ENCODE measurements at regions not wholly inside any gene's neighbourhood (a gene's known extent, or its start where the extent isn't known, plus 50 kb on each side); places are given as distances from the start of the nearest gene placed in this dataset.

DNA sequence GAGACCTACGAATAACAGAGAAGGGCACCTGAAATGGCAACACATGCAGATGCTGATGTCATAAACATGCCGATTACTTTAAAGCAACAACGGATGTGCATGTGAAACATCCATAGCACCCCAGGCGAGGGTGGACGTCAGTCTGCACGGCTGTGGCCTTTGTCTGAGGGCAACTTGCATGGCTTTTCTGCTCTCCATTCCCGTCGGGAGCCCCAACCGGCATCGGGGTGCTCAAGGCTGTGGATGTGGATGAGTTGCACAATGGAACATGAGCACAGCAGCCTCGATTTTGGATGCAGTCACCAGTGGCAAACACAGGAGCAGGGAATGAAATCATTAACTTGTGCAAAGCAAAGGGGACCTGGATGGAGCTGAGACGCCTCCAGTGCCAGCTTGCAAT, 298.2 kb upstream of the SALL3 start:
- FAIRE-seq (no peak), DNase-seq (ENCODE audit: low read depth, low spot score) (no peak)
- Histone ChIP-seq H3K4me2 (ENCODE audit: control insufficient read depth, extremely low read depth, insufficient read depth, low read depth, low read length) (no peak overlapping the region), H3K9me1 (ENCODE audit: control insufficient read depth, extremely low read depth, insufficient read depth, low read length) (no peaks in the 10 kb centered on the region), H3K27ac (ENCODE audit: control insufficient read depth, insufficient read depth, low read length) (no peak overlapping the region), H3K79me2 (ENCODE audit: control insufficient read depth, insufficient read depth, low read length) (no peaks in the 10 kb centered on the region), H3K27me3 (ENCODE audit: control insufficient read depth, extremely low read depth, insufficient read depth, low read length) (no peaks in the 10 kb centered on the region), H3K4me3 (ENCODE audit: control insufficient read depth in 2 of 3, extremely low read depth in 1 of 3, insufficient read depth in 2 of 3, low read depth in 1 of 3, low read length in 3 of 3) (no peak overlapping the region), H3K36me3 (ENCODE audit: control insufficient read depth in 2 of 2, extremely low read depth in 1 of 2, insufficient read depth in 2 of 2, low read length in 2 of 2) (no peaks in the 10 kb centered on the region), H3K4me1 (ENCODE audit: control insufficient read depth, extremely low read depth, insufficient read depth, low read length) (no peaks in the 10 kb centered on the region), H4K20me1 (ENCODE audit: control insufficient read depth, extremely low read depth, insufficient read depth, low read length) (no peaks in the 10 kb centered on the region), H3K9me3 (ENCODE audit: control insufficient read depth, low read depth, low read length) (peaks cover 8% of the 10 kb centered on the region), H2AFZ (ENCODE audit: control insufficient read depth, low read length) (no peak overlapping the region), H3K9ac (ENCODE audit: control insufficient read depth, extremely low read depth, insufficient read depth, low read length) (no peak overlapping the region)
- dilution Hi-C loops (cut with MboI; ENCODE audit: extremely low pct_ligation_motif_present, low sequenced_read_pairs): no loop called here
- TF ChIP-seq, protein P1, sequence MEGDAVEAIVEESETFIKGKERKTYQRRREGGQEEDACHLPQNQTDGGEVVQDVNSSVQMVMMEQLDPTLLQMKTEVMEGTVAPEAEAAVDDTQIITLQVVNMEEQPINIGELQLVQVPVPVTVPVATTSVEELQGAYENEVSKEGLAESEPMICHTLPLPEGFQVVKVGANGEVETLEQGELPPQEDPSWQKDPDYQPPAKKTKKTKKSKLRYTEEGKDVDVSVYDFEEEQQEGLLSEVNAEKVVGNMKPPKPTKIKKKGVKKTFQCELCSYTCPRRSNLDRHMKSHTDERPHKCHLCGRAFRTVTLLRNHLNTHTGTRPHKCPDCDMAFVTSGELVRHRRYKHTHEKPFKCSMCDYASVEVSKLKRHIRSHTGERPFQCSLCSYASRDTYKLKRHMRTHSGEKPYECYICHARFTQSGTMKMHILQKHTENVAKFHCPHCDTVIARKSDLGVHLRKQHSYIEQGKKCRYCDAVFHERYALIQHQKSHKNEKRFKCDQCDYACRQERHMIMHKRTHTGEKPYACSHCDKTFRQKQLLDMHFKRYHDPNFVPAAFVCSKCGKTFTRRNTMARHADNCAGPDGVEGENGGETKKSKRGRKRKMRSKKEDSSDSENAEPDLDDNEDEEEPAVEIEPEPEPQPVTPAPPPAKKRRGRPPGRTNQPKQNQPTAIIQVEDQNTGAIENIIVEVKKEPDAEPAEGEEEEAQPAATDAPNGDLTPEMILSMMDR (optimal IDR thresholded peaks at IDR 0.05 in 1 of 3, IDR thresholded peaks at IDR 0.05 in 1 of 3, conservative IDR thresholded peaks at IDR 0.05 in 1 of 3; ENCODE audit: extremely low read depth in 1 of 3, insufficient read depth in 2 of 3, low read length in 3 of 3): no peak
- TF ChIP-seq EZH2 (IDR thresholded peaks at IDR 0.05; ENCODE audit: low read length): no peak

DNA sequence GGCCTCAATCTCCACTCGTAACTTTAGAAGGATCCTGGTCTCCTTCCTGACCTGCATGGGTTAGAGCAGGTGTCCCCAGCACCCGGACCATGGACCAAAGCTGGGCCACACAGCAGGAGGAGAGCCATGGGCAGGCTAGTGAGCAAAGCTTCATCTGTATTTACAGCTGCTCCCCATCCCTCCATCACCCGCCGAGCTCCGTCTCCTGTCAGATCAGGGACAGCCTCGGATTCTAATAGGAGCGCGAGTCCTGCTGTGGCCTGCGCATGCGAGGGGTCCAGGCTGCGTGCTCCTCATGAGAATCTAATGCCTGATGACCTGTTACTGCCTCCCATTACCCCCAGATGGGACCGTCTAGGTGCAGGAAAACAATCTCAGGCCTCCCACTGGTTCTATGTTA, 297.7 kb upstream of the SALL3 start:
- dilution Hi-C loops (cut with MboI; ENCODE audit: extremely low pct_ligation_motif_present, low sequenced_read_pairs): no loop called here
- Histone ChIP-seq H3K4me1 (ENCODE audit: control insufficient read depth, extremely low read depth, insufficient read depth, low read length) (no peaks in the 10 kb centered on the region), H3K4me2 (ENCODE audit: control insufficient read depth, extremely low read depth, insufficient read depth, low read depth, low read length) (no peak overlapping the region), H3K9ac (ENCODE audit: control insufficient read depth, extremely low read depth, insufficient read depth, low read length) (no peak overlapping the region), H3K27me3 (ENCODE audit: control insufficient read depth, extremely low read depth, insufficient read depth, low read length) (no peaks in the 10 kb centered on the region), H3K36me3 (ENCODE audit: control insufficient read depth in 2 of 2, extremely low read depth in 1 of 2, insufficient read depth in 2 of 2, low read length in 2 of 2) (no peaks in the 10 kb centered on the region), H2AFZ (ENCODE audit: control insufficient read depth, low read length) (no peak overlapping the region), H4K20me1 (ENCODE audit: control insufficient read depth, extremely low read depth, insufficient read depth, low read length) (no peaks in the 10 kb centered on the region), H3K27ac (ENCODE audit: control insufficient read depth, insufficient read depth, low read length) (no peak overlapping the region), H3K79me2 (ENCODE audit: control insufficient read depth, insufficient read depth, low read length) (no peaks in the 10 kb centered on the region), H3K9me1 (ENCODE audit: control insufficient read depth, extremely low read depth, insufficient read depth, low read length) (no peaks in the 10 kb centered on the region), H3K4me3 (ENCODE audit: control insufficient read depth in 2 of 3, extremely low read depth in 1 of 3, insufficient read depth in 2 of 3, low read depth in 1 of 3, low read length in 3 of 3) (no peak overlapping the region), H3K9me3 (ENCODE audit: control insufficient read depth, low read depth, low read length) (peaks cover 8% of the 10 kb centered on the region)
- TF ChIP-seq, protein P1 (optimal IDR thresholded peaks at IDR 0.05 in 1 of 3, IDR thresholded peaks at IDR 0.05 in 1 of 3, conservative IDR thresholded peaks at IDR 0.05 in 1 of 3; ENCODE audit: extremely low read depth in 1 of 3, insufficient read depth in 2 of 3, low read length in 3 of 3): no peak
- no peak for TF ChIP-seq EZH2 (IDR thresholded peaks at IDR 0.05; ENCODE audit: low read length)
- FAIRE-seq (no peak), DNase-seq (ENCODE audit: low read depth, low spot score) (no peak)

Measured in keratinocyte (primary cell).